ENCODE measurements at regions not wholly inside any gene's neighbourhood (a gene's known extent, or its start where the extent isn't known, plus 50 kb on each side); places are given as distances from the start of the nearest gene placed in this dataset.

GRCh38 chr5:144945503-144945902 is 774.8 kb downstream of the KCTD16 start:
- DNase-seq, result no peak

GRCh38 chr5:144944936-144945335 is 774.3 kb downstream of the KCTD16 start:
- DNase-seq, result no peak

- no peak for DNase-seq
Measured at GRCh38 chr5:144941004-144941403, 770.3 kb downstream of the KCTD16 start.

GRCh38 chr5:144918371-144918770 is 747.7 kb downstream of the KCTD16 start:
- DNase-seq, result no peak

- DNase-seq, result no peak
Measured at GRCh38 chr5:144915452-144915851, 744.8 kb downstream of the KCTD16 start.

GRCh38 chr5:144913661-144914060 is 743.0 kb downstream of the KCTD16 start:
- no peak for DNase-seq

- no peak for DNase-seq
Measured at GRCh38 chr5:144896473-144896872, 725.8 kb downstream of the KCTD16 start.

- DNase-seq, result no peak
Measured at GRCh38 chr5:144886668-144887067, 716.0 kb downstream of the KCTD16 start.

GRCh38 chr5:144882739-144883283 is 712.1 kb downstream of the KCTD16 start:
- DNase-seq, result no peak

GRCh38 chr5:144880513-144880912 is 709.8 kb downstream of the KCTD16 start:
- DNase-seq, result no peak

GRCh38 chr5:144876990-144877389 is 706.3 kb downstream of the KCTD16 start:
- DNase-seq, result no peak

- no peak for DNase-seq
Measured at GRCh38 chr5:144873076-144873475, 702.4 kb downstream of the KCTD16 start.

GRCh38 chr5:144864118-144864517 is 693.4 kb downstream of the KCTD16 start:
- no peak for DNase-seq

GRCh38 chr5:144857454-144857853 is 686.8 kb downstream of the KCTD16 start:
- DNase-seq, result no peak

- no peak for DNase-seq
Measured at GRCh38 chr5:144844086-144844485, 673.4 kb downstream of the KCTD16 start.

- DNase-seq, result no peak
Measured at GRCh38 chr5:144832416-144832815, 661.7 kb downstream of the KCTD16 start.

- no peak for DNase-seq
Measured at GRCh38 chr5:144831650-144832049, 661.0 kb downstream of the KCTD16 start.

- no peak for DNase-seq
Measured at GRCh38 chr5:144822503-144822902, 651.8 kb downstream of the KCTD16 start.

GRCh38 chr5:144820278-144820677 is 649.6 kb downstream of the KCTD16 start:
- no peak for DNase-seq

- DNase-seq, result no peak
Measured at GRCh38 chr5:144815131-144815530, 644.5 kb downstream of the KCTD16 start.

- no peak for DNase-seq
Measured at GRCh38 chr5:144812763-144813162, 642.1 kb downstream of the KCTD16 start.

- no peak for DNase-seq
Measured at GRCh38 chr5:144800169-144800568, 629.5 kb downstream of the KCTD16 start.

- DNase-seq, result no peak
Measured at GRCh38 chr5:144798595-144798994, 627.9 kb downstream of the KCTD16 start.

GRCh38 chr5:144794922-144795321 is 624.2 kb downstream of the KCTD16 start:
- DNase-seq, result no peak

- DNase-seq, result no peak
Measured at GRCh38 chr5:144788556-144788955, 617.9 kb downstream of the KCTD16 start.

Measured in occipital lobe (tissue), 1 donor.